ENCODE measurements at regions not wholly inside any gene's neighbourhood (a gene's known extent, or its start where the extent isn't known, plus 50 kb on each side); places are given as distances from the start of the nearest gene placed in this dataset.
"Not testable (repeated sequence)": the region's sequence is repeated elsewhere in the genome, so short reads cannot be mapped to it uniquely, and the experiment has no call there.

DNA sequence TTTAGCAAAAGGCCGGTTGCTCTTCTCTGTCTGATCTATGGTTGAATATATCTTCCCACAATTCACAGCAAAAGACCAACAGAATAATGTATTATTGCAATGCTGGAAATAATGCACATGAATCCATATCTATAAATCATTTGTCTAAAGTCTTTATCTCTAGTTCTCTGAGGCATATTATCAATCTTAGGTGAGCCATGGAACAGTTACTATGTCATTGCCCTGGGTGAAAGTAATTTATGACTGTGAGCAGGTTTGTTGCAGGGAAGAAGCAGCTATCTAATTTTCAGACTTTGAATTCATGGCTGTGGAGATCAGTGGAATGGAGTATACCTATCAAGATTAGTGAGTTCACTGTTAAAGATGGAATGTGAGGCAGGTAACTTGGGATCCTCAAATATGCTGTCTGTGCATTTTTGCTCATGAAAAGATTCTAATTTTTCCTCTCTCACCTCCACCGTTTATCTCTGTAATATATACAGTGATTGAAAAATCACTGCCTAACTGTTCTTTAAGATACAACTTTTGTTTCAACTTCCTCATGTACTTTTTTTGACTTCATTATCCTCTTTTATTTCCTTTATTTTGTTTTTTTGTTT is 256.8 kb upstream of the ARSJ start:
- CTCF ChIA-PET: no interaction called here
- H3K4me3 Mint-ChIP-seq: no peak overlapping the region

DNA sequence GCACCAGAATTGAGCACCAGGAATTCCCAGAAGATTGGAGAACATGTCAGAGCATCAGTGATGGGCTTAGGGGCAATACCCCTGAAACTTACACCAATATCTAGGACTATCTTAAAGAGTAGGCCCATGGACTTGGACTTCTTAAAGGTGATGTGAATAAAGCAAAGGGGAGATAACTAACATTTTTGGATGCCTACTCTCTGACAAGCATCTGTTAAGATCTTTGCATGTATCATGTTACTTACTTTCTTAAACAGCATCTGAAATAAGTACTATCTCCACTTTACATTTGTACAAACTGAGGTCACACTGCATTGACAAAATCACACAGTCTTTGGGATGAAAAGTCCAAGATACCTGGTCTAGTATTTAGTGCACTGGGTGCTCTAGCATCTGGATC is 258.6 kb upstream of the ARSJ start:
- no peak for DNase-seq
- CTCF ChIA-PET: no interaction called here

More for the DNA sequence above, 256.8 kb upstream of the ARSJ start:
- no peaks in the 10 kb centered on the region for H3K27me3 ChIP-seq (ENCODE audit: insufficient read depth, low read length, poor library complexity, severe bottlenecking)
- H3K9me3 ChIP-seq (ENCODE audit: low read length): no peaks in the 10 kb centered on the region
- Mint-ChIP-seq H3K4me1 (no peaks in the 10 kb centered on the region), H3K9me3 (no peaks in the 10 kb centered on the region), H3K27ac (no peak overlapping the region), H3K27me3 (peaks cover 0 to 1% of the 10 kb centered on the region in 2 donors), H3K36me3 (no peaks in the 10 kb centered on the region)
- H3K4me1 ChIP-seq (ENCODE audit: insufficient read depth, low read length): no peaks in the 10 kb centered on the region
- no peak for DNase-seq
- H3K27ac ChIP-seq (ENCODE audit: low read depth, low read length): no peak overlapping the region
- POLR2A ChIA-PET: no interaction called here
- no peaks in the 10 kb centered on the region for H3K36me3 ChIP-seq (ENCODE audit: insufficient read depth, low read length)
- no peak overlapping the region for H3K4me3 ChIP-seq (ENCODE audit: low read length)

DNA sequence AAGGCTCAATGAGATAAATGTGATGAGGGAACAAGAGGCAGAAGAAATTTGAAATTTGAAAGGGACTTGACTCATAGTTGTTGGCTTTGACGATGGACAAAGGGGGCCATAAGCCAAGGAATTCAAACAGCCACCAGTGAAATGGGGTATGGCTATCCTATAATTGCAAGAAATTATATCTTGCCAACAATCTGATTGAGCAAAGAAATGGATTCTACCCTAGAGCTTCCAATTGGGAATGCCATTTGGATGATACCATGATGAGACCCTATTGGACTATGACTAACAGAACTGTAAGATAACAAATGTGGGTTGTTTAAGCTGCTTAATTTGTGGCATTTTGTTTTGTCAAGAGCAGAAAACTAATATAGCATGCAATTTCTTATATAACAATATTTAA is 270.1 kb upstream of the ARSJ start:
- Mint-ChIP-seq H3K4me3 (no peak overlapping the region), H3K36me3 (no peaks in the 10 kb centered on the region), H3K4me1 (no peaks in the 10 kb centered on the region), H3K27ac (no peak overlapping the region), H3K9me3 (peaks cover 0 to 18% (median 0%) of the 10 kb centered on the region in 5 donors), H3K27me3 (peaks cover 4 to 22% of the 10 kb centered on the region in 2 donors)
- Histone ChIP-seq H3K36me3 (ENCODE audit: insufficient read depth, low read length) (no peaks in the 10 kb centered on the region), H3K9me3 (ENCODE audit: low read length) (no peaks in the 10 kb centered on the region), H3K27ac (ENCODE audit: low read depth, low read length) (no peak overlapping the region), H3K27me3 (ENCODE audit: insufficient read depth, low read length, poor library complexity, severe bottlenecking) (no peaks in the 10 kb centered on the region), H3K4me1 (ENCODE audit: insufficient read depth, low read length) (no peaks in the 10 kb centered on the region), H3K4me3 (ENCODE audit: low read length) (no peak overlapping the region)
- POLR2A ChIA-PET: no interaction called here
- DNase-seq: no peak
- CTCF ChIA-PET: no interaction called here

More for the DNA sequence above, 258.6 kb upstream of the ARSJ start:
- Histone ChIP-seq H3K27me3 (ENCODE audit: insufficient read depth, low read length, poor library complexity, severe bottlenecking) (no peaks in the 10 kb centered on the region), H3K4me3 (ENCODE audit: low read length) (no peak overlapping the region), H3K4me1 (ENCODE audit: insufficient read depth, low read length) (no peaks in the 10 kb centered on the region), H3K36me3 (ENCODE audit: insufficient read depth, low read length) (no peaks in the 10 kb centered on the region), H3K27ac (ENCODE audit: low read depth, low read length) (no peak overlapping the region), H3K9me3 (ENCODE audit: low read length) (no peaks in the 10 kb centered on the region)
- H3K27ac Mint-ChIP-seq: no peak overlapping the region
- H3K4me1 Mint-ChIP-seq: no peaks in the 10 kb centered on the region
- POLR2A ChIA-PET: no interaction called here
- peaks cover 0 to 1% of the 10 kb centered on the region in 2 donors for H3K27me3 Mint-ChIP-seq
- no peak overlapping the region for H3K4me3 Mint-ChIP-seq
- no peaks in the 10 kb centered on the region for H3K9me3 Mint-ChIP-seq
- no peaks in the 10 kb centered on the region for H3K36me3 Mint-ChIP-seq

DNA sequence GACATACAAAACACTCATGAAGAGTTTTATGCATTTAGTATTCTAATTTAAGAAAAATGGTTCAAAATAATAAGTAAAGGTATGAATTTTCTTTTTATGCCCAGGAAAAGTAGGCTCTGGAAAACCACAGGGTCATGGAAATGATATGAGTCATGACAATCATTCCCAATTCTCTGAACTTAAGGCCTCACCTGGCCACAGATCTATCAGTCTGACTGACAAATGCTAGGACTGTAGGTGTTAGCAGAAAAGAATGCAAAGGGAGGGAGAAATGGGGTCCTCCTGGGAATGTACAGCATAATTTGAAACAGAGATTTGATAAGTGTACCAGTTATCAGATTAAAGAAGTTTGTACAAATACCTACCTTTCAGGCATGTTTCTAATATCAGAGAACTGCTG is 270.5 kb upstream of the ARSJ start:
- H3K36me3 ChIP-seq (ENCODE audit: insufficient read depth, low read length): no peaks in the 10 kb centered on the region
- H3K9me3 ChIP-seq (ENCODE audit: low read length): no peaks in the 10 kb centered on the region
- Mint-ChIP-seq H3K27ac (no peak overlapping the region), H3K36me3 (no peaks in the 10 kb centered on the region), H3K9me3 (peaks cover 0 to 22% (median 0%) of the 10 kb centered on the region in 5 donors), H3K27me3 (peaks cover 4 to 22% of the 10 kb centered on the region in 2 donors), H3K4me3 (no peak overlapping the region), H3K4me1 (no peaks in the 10 kb centered on the region)
- POLR2A ChIA-PET: no interaction called here
- no peak overlapping the region for H3K4me3 ChIP-seq (ENCODE audit: low read length)
- no peak for DNase-seq
- CTCF ChIA-PET: no interaction called here
- no peaks in the 10 kb centered on the region for H3K4me1 ChIP-seq (ENCODE audit: insufficient read depth, low read length)
- no peaks in the 10 kb centered on the region for H3K27me3 ChIP-seq (ENCODE audit: insufficient read depth, low read length, poor library complexity, severe bottlenecking)
- H3K27ac ChIP-seq (ENCODE audit: low read depth, low read length): no peak overlapping the region

DNA sequence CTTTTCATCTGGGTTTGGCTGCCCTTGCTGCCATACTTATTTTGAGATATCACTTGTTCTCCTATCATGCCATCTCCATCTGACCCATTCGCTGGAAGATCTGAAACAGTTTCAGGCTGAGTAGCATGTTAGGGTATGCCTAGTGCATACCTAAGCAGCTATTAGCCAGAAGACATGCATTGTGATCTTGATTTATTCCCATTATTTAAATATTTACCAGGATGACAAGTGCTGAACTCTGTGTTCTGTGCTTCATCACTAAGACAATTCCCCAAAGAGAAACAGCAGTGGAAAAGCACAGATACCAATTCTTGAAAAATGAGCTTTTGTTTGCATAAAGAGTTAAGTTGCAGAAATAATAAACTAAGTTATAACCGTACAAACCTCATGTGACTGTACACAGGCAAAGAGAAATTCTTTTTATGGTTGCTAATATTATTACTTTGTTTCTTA is 271.0 kb upstream of the ARSJ start:
- Histone ChIP-seq H3K9me3 (ENCODE audit: low read length) (no peaks in the 10 kb centered on the region), H3K27ac (ENCODE audit: low read depth, low read length) (no peak overlapping the region), H3K4me3 (ENCODE audit: low read length) (no peak overlapping the region), H3K4me1 (ENCODE audit: insufficient read depth, low read length) (no peaks in the 10 kb centered on the region), H3K36me3 (ENCODE audit: insufficient read depth, low read length) (no peaks in the 10 kb centered on the region), H3K27me3 (ENCODE audit: insufficient read depth, low read length, poor library complexity, severe bottlenecking) (no peaks in the 10 kb centered on the region)
- ChIA-PET CTCF (no interaction called here), POLR2A (no interaction called here)
- Mint-ChIP-seq H3K9me3 (peaks cover 0 to 27% (median 0%) of the 10 kb centered on the region in 5 donors), H3K4me1 (no peaks in the 10 kb centered on the region), H3K27ac (no peak overlapping the region), H3K4me3 (no peak overlapping the region), H3K36me3 (no peaks in the 10 kb centered on the region), H3K27me3 (peaks cover 4 to 18% of the 10 kb centered on the region in 2 donors)
- DNase-seq: no peak

DNA sequence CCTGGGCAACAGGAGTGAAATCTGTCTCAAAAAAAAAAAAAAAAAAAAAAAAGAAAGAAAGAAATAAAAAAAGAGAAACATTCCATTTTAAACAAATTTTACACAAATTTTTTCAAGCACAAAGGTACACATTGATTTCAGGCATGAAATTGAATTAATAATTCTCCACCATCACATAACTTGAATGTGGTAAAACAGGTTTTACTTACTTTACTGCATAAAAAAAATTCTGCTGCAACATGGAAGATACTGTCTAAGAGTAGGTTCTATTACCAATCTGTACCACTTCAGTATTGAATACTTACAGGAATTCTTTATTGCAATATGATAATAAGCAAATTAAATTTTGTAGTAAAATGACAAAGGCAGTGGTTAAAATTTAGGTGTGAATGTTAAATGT is 271.6 kb upstream of the ARSJ start:
- Mint-ChIP-seq H3K4me3 (no peak overlapping the region), H3K36me3 (no peaks in the 10 kb centered on the region), H3K27ac (no peak overlapping the region), H3K9me3 (peaks cover 0 to 27% (median 0%) of the 10 kb centered on the region in 5 donors), H3K4me1 (no peaks in the 10 kb centered on the region), H3K27me3 (peaks cover 3 to 17% of the 10 kb centered on the region in 2 donors)
- CTCF ChIA-PET: no interaction called here
- Histone ChIP-seq H3K36me3 (ENCODE audit: insufficient read depth, low read length) (no peaks in the 10 kb centered on the region), H3K4me1 (ENCODE audit: insufficient read depth, low read length) (no peaks in the 10 kb centered on the region), H3K9me3 (ENCODE audit: low read length) (no peaks in the 10 kb centered on the region), H3K4me3 (ENCODE audit: low read length) (no peak overlapping the region), H3K27me3 (ENCODE audit: insufficient read depth, low read length, poor library complexity, severe bottlenecking) (no peaks in the 10 kb centered on the region), H3K27ac (ENCODE audit: low read depth, low read length) (no peak overlapping the region)
- DNase-seq: no peak
- POLR2A ChIA-PET: no interaction called here

DNA sequence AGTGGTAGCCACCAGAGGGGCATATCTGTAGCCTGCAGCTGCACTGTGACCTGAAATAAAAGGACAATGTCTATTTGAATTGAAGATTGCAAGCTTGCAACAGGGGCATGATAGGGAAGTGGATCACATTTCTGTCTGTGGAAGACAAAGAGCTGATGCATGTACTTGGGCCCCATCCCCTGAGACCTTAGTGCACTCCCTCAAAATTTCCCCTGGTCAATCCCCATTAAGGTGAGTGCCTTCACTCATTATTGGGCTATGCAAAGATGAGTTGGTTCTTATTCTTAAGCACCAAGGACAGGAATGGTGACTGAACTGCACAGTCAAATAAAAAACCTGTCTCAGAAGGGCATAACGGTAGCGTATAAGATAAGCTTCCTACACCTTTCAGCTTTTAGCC is 273.1 kb upstream of the ARSJ start:
- H3K9me3 ChIP-seq (ENCODE audit: low read length): no peaks in the 10 kb centered on the region
- CTCF ChIA-PET: no interaction called here
- H3K9me3 Mint-ChIP-seq: peaks cover 0 to 32% (median 0%) of the 10 kb centered on the region in 5 donors
- no peak for DNase-seq
- no peaks in the 10 kb centered on the region for H3K36me3 Mint-ChIP-seq
- H3K4me1 Mint-ChIP-seq: no peaks in the 10 kb centered on the region
- H3K4me1 ChIP-seq (ENCODE audit: insufficient read depth, low read length): no peaks in the 10 kb centered on the region
- no peak overlapping the region for H3K4me3 ChIP-seq (ENCODE audit: low read length)
- no peak overlapping the region for H3K4me3 Mint-ChIP-seq
- H3K27me3 Mint-ChIP-seq: peaks cover 2 to 14% of the 10 kb centered on the region in 2 donors
- no peaks in the 10 kb centered on the region for H3K36me3 ChIP-seq (ENCODE audit: insufficient read depth, low read length)
- POLR2A ChIA-PET: no interaction called here
- H3K27ac Mint-ChIP-seq: no peak overlapping the region
- no peak overlapping the region for H3K27ac ChIP-seq (ENCODE audit: low read depth, low read length)
- H3K27me3 ChIP-seq (ENCODE audit: insufficient read depth, low read length, poor library complexity, severe bottlenecking): no peaks in the 10 kb centered on the region

DNA sequence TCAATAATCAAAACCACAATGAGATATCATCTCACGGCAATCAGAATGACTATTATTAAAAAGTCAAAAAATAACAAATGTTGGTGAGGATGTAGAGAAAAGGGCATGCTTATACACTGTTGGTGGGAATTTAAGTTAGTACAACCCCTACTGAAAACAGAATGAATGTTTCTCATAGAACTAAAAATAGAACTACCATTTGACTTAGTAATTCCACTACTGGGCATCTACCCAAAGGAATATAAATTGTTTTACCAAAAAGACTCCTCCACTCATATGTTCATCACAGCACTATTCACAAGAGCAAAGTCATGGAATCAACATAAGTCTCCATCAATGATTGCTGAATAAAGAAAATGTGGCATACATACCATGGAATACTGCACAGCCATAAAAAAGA is 278.1 kb upstream of the ARSJ start:
- H3K36me3 Mint-ChIP-seq: no peaks in the 10 kb centered on the region
- H3K4me1 Mint-ChIP-seq: no peaks in the 10 kb centered on the region
- H3K4me3 ChIP-seq (ENCODE audit: low read length): no peak overlapping the region

DNA sequence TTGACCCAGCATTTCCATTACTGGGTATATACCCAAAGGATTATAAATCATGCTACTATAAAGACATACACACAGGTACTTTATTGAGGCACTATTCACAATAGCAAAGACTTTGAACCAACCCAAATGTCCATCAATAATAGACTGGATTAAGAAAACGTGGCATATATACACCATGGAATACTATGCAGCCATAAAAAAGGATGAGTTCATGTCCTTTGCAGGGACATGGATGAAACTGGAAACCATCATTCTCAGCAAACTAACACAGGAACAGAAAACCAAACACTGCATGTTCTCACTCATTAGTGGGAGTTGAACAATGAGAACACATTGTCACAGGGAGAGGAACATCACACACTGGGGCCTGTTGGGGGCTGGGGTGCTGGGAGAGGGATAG is 283.0 kb upstream of the ARSJ start:
- H3K4me1 ChIP-seq (ENCODE audit: insufficient read depth, low read length); DNase-seq; H3K27me3 ChIP-seq (ENCODE audit: insufficient read depth, low read length, poor library complexity, severe bottlenecking); H3K4me3 Mint-ChIP-seq; H3K27me3 Mint-ChIP-seq; H3K27ac Mint-ChIP-seq; H3K9me3 ChIP-seq (ENCODE audit: low read length); H3K27ac ChIP-seq (ENCODE audit: low read depth, low read length); H3K4me1 Mint-ChIP-seq; POLR2A ChIA-PET; H3K36me3 ChIP-seq (ENCODE audit: insufficient read depth, low read length); H3K36me3 Mint-ChIP-seq; CTCF ChIA-PET; H3K9me3 Mint-ChIP-seq; H3K4me3 ChIP-seq (ENCODE audit: low read length): not testable (repeated sequence)

More for the DNA sequence above, 278.1 kb upstream of the ARSJ start:
- peaks cover 0 to 32% (median 0%) of the 10 kb centered on the region in 5 donors for H3K9me3 Mint-ChIP-seq
- no peak overlapping the region for H3K4me3 Mint-ChIP-seq
- no peaks in the 10 kb centered on the region for H3K9me3 ChIP-seq (ENCODE audit: low read length)
- CTCF ChIA-PET: no interaction called here
- no peaks in the 10 kb centered on the region for H3K36me3 ChIP-seq (ENCODE audit: insufficient read depth, low read length)
- H3K27ac Mint-ChIP-seq: no peak overlapping the region
- no peaks in the 10 kb centered on the region for H3K4me1 ChIP-seq (ENCODE audit: insufficient read depth, low read length)
- no peaks in the 10 kb centered on the region for H3K27me3 ChIP-seq (ENCODE audit: insufficient read depth, low read length, poor library complexity, severe bottlenecking)
- peaks cover 0 to under 1% of the 10 kb centered on the region in 2 donors for H3K27me3 Mint-ChIP-seq
- no peak for DNase-seq
- POLR2A ChIA-PET: no interaction called here
- H3K27ac ChIP-seq (ENCODE audit: low read depth, low read length): no peak overlapping the region
